Pulmonary artery endothelial cell (primary cell): ENCODE measurements at regions not wholly inside any gene's neighbourhood (a gene's known extent, or its start where the extent isn't known, plus 50 kb on each side); places are given as distances from the start of the nearest gene placed in this dataset.
"Not testable (repeated sequence)": the region's sequence is repeated elsewhere in the genome, so short reads cannot be mapped to it uniquely, and the experiment has no call there.

Source experiments
- DNase-seq: peaks from one replicate; pipeline ENCODE4 v3.0.0-alpha.2; 2011; ENCODE audit warnings: low read depth, low spot score

DNA sequence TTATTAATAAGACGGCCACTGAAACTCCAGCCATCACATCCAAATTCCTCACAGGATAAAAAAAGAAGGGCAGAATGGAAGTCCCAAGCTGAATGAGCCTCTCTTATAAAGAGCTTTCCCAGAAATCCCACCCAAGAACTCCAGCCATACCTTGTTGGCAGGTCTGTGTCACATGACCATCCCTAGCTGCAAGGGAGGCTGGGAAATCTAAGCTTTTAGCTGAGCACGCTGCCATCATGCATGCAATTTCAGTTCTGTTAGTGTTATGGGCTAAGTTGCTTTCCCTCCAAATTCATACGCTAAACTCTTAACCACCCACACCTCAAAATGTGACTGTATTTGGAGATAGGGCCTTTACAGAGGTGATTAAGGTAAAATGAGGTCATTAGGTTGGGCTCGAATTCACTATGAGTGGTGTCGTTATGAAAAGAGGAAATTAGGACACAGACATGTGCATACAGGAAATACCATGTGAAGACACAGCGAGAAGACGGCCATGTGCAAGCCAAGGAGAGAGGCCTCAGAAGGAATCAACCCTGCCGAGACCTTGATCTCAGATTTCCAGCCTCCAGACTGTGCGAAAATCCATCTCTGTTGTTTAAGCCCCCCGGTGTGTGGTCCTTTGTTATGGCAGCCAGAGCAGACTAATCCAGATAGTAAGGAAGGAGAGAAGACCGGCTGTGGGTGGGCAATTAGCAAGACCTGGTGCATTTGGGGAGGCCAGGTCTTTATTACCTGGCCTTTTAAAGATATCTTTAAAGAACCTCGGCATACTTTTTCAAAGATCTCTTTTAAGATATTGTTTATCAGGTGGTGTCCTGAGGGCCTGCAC, 317.6 kb downstream of the BCOR start:
- no peak for DNase-seq

GRCh38 chrX:39782276-39782675, 315.5 kb downstream of the BCOR start:
- no peak for DNase-seq

- no peak for DNase-seq
These were observed 309.8 kb downstream of the BCOR start for GRCh38 chrX:39787999-39788398.

- no peak for DNase-seq
These were observed 309.2 kb downstream of the BCOR start for GRCh38 chrX:39788521-39788920.

GRCh38 chrX:39791691-39792090, 306.1 kb downstream of the BCOR start:
- DNase-seq, result no peak

- DNase-seq, result no peak
These were observed 302.2 kb downstream of the BCOR start for GRCh38 chrX:39795605-39796004.

- DNase-seq, result no peak
These were observed 300.9 kb downstream of the BCOR start for GRCh38 chrX:39796856-39797255.

DNA sequence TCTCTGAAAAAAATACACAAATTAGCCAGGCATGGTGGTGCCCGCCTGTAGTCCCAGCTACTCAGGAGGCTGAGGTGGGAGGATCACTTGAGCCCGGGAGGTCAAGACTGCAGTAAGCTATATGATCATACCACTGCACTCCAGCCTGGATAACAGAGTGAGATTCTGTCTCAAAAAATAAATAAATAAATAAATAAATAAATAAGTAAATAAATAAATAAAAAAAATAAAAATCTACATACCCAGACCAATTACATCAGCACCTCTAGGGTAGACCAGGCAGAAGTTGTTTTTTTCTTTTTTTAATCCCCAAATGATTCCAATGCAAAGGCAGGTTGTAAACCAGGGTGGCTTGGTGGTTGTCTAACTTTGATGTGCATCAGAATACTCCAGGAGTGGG, 299.3 kb downstream of the BCOR start:
- DNase-seq, result not testable (repeated sequence)

GRCh38 chrX:39802354-39802753, 295.4 kb downstream of the BCOR start:
- DNase-seq, result no peak

DNA sequence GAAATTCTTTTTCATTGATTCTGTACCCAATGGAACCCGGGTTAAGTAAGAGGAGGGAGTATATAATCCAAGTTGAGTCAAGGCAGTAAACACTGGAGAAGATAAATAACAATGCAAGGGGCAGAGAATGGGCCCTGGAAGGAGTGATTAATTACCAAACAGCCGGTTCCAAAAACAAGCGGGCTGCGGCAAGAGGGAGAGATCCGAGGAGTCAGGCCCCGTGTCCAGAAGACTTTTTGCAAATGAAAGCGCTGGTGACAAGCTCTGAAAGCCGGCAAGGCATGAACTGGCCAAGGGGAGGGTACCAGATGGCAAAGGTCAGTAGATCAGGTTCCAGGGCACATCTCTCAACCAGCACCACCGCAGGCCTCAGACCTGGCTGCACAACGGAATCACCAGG, 294.9 kb downstream of the BCOR start:
- DNase-seq, result no peak

- DNase-seq, result no peak
These were observed 292.7 kb downstream of the BCOR start for GRCh38 chrX:39805022-39805421.

DNA sequence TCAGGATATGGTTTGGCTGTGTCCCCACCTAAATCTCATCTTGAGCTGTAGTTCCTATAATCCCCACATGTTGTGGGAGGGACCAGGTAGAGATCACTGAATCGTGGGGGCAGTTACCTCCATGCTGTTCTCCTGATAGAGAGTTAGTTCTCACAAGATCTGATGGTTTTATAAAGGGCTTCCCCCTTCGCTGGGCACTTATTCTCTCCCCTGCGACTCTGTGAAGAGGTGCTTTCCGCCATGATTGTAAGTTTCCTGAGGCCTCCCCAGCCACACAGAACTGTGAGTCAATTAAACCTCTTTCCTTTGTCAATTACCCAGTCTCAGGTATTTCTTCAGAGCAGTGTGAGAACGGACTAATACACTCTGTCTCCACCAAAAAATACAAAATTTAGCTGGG, 291.9 kb downstream of the BCOR start:
- DNase-seq, result no peak

GRCh38 chrX:39808471-39808917, 289.3 kb downstream of the BCOR start:
- peak; percentile 26 for DNase-seq

GRCh38 chrX:39809331-39809730, 288.4 kb downstream of the BCOR start:
- DNase-seq, result peak; percentile 29

- no peak for DNase-seq
These were observed 286.9 kb downstream of the BCOR start for GRCh38 chrX:39810901-39811300.

DNA sequence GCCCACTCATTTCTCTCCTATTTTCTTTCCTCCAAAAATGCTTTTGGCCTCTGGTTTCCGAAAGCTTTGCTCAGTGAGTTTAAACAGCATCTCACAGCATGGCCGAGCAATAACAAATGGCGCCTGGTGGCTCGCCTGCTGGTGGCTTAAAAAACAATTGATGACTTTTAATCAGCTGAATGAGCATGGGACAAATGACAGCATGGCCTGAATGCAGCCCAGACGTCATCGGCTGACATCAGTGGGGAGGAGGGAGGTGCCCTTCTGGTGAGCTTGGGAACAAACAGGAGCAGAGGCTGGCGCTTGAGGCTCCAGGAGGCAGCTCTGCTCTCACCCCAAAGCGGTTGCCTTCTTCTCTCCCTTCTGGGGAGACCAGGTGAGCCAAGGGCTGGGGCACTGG, 286.4 kb downstream of the BCOR start:
- DNase-seq, result no peak

GRCh38 chrX:39813631-39814277, 284.0 kb downstream of the BCOR start:
- no peak for DNase-seq

DNA sequence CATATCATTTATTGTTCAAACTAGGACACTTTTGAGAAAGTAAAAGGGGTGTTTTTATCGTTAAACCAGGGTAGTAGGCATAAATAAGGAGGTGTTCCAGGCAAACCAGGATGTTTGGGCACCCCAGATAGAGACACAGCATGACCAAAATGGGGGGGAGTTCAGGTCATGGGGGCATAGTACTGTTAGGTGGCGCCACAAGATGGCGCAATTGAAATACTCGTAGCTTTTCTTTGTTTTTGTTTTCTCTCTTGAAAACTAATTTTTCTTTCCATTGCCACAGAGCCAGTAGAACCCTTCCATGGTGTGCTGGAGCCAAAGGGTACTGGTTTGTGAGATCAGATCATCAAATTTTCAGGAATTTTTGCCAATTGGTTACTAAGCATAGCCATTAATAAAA, 283.4 kb downstream of the BCOR start:
- DNase-seq, result no peak

- no peak for DNase-seq
These were observed 282.1 kb downstream of the BCOR start for GRCh38 chrX:39815631-39816030.

DNA sequence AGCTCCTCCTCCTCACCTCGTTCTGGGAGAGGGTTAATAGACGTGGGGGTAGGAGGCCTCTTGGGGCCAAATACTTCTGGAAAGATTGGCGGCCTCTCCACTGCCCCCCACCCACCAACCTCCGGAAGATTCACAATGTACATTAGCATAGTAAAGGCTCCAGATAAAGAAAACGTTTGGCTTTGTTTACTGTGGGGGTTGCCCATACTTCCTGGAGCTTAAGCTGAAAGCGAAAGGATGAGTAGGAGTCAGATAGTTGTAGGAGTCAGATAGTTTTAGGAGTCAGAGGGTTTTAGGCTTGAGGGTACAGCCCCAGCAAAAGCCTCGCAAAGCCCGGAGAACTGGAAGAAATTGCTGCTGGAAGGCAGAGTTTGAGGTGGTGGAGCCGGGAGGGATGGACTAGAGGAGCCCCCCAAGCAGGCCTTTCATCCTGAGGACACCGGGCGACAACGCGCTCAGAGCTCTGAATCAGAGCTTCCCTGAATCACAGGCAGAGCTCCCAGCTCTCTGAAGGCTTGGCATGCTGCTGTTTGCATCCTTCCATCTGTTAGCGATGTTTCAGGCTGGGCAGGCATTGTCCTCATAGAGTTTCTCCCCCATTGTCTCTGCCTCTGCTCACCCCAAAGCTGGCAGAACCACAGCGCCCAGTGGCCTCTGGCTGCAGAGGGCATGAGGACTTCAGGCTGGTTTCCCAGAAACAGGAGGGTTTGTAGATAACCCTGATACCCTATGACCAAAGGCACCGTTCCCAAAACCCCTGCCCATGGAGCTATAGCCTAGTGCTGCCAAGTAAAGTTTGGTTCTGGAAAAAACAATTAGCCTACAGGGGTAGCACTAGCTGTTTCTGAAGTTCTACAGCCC, 280.7 kb downstream of the BCOR start:
- no peak for DNase-seq

DNA sequence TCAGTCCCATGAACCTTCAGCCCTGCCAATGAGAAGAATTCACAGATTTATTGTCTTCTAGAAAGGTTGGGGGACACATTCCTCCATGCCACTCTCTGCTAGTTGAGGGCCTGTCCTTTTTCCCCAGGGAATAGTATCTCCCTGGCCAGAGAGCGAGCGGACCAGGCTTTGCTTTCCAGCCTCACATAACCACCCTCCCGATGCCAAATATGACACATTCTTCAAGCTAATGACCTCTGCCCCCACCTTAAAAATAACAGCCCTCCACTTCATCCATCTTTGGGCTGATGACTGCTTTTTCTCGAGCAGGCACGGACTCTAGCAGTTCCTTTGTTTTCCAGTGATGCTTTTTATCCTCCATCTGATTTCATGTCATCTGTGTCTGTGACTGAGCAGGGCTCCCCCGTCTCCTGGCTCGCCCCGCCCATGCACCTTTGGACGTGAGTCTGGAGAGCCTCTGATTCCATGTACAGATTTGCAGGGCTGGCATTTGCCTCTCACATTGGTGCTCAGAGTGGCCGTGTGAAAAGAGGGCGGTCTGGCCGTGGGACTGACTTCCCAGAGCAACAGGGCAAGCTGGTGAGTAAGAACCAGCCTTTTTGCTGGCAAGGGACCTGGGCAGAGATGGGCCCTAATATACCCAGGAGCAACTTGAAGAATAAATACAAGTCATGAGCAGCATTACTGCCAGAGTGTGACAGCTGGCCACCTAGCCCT, 279.8 kb downstream of the BCOR start:
- DNase-seq, result no peak
